Mammary epithelial cell (primary cell): ENCODE measurements at regions not wholly inside any gene's neighbourhood (a gene's known extent, or its start where the extent isn't known, plus 50 kb on each side); places are given as distances from the start of the nearest gene placed in this dataset.
"Not testable (repeated sequence)": the region's sequence is repeated elsewhere in the genome, so short reads cannot be mapped to it uniquely, and the experiment has no call there.

ENCODE experiments used
- CTCF ChIP-seq, 2 donors: IDR thresholded peaks in 1 of 2; conservative IDR thresholded peaks in 1 of 2; 2 replicates each; pipeline ENCODE4 v1.5.1; 2011 to 2012; ENCODE audit warnings: inconsistent platforms in 2 of 2, low read length in 2 of 2, mild to moderate bottlenecking in 2 of 2, control low read depth in 1 of 2, low read depth in 1 of 2; ENCODE audit not compliant: insufficient read depth in 1 of 2; ENCODE audit errors: extremely low read depth in 1 of 2
- EZH2 ChIP-seq: IDR thresholded peaks from 2 replicates; pipeline ENCODE4 v1.6.1; 2012; ENCODE audit warnings: low read length, inconsistent platforms, borderline replicate concordance

GRCh38 chr9:40108465-40108864, 753.0 kb downstream of the SPATA31A1 start:
- not testable (repeated sequence) for TF ChIP-seq CTCF (conservative IDR thresholded peaks at IDR 0.05 in 1 of 2, IDR thresholded peaks at IDR 0.05 in 1 of 2; ENCODE audit: extremely low read depth in 1 of 2, insufficient read depth in 1 of 2, low read depth in 1 of 2, low read length in 2 of 2); EZH2
